H1 (cell line): ENCODE measurements at regions not wholly inside any gene's neighbourhood (a gene's known extent, or its start where the extent isn't known, plus 50 kb on each side); places are given as distances from the start of the nearest gene placed in this dataset.

ENCODE experiments used
- CBX8 ChIP-seq: fragments of 300-800, 300-1000 bp; sonication (generic); IDR thresholded peaks from 2 replicates; pipeline ENCODE4 v1.7.1; 2016; ENCODE audit warnings: low read depth, low read length, borderline replicate concordance
- CEBPB ChIP-seq: IDR thresholded peaks from 2 replicates; pipeline ENCODE4 v1.6.1; 2012; ENCODE audit warnings: low read depth, low read length
- CHD7 ChIP-seq: fragments of 300-600 bp; sonication (generic); IDR thresholded peaks from 2 replicates; pipeline ENCODE4 v1.7.1; 2012; ENCODE audit warnings: low read length, moderate library complexity, mild to moderate bottlenecking, inconsistent platforms; ENCODE audit not compliant: insufficient replicate concordance
- CTBP2 ChIP-seq: IDR thresholded peaks from 2 replicates; pipeline ENCODE4 v1.7.0; 2011; ENCODE audit warnings: borderline replicate concordance, mild to moderate bottlenecking, moderate library complexity, mixed read lengths, low read length; ENCODE audit not compliant: insufficient read depth, insufficient read length
- EGR1 ChIP-seq: IDR thresholded peaks from 2 replicates; pipeline ENCODE4 v1.6.1; 2011; ENCODE audit warnings: low read depth, low read length, borderline replicate concordance
- KDM5A ChIP-seq: fragments of 200-600 bp; IDR thresholded peaks from 2 replicates; pipeline ENCODE4 v1.7.1; 2012; ENCODE audit warnings: mild to moderate bottlenecking, low read length, inconsistent platforms, mixed read lengths
- PHF8 ChIP-seq: fragments of 200-600 bp; sonication (generic); conservative IDR thresholded peaks from 2 replicates; pipeline ENCODE4 v1.7.1; 2012; ENCODE audit warnings: low read depth, mild to moderate bottlenecking, inconsistent platforms, low read length, moderate library complexity
- RNF2 ChIP-seq: fragments of 200-900, 300-1000 bp; sonication (generic); IDR thresholded peaks from 2 replicates; pipeline ENCODE4 v1.7.1; 2016; ENCODE audit warnings: borderline replicate concordance, low read depth, mild to moderate bottlenecking, antibody characterized with exemption, low read length; ENCODE audit not compliant: poor library complexity, severe bottlenecking; ENCODE audit errors: missing control alignments
- SP2 ChIP-seq: IDR thresholded peaks from 2 replicates; pipeline ENCODE4 v1.6.1; 2012; ENCODE audit warnings: mild to moderate bottlenecking, low read length, inconsistent platforms
- SRF ChIP-seq: IDR thresholded peaks from 2 replicates; pipeline ENCODE4 v1.6.1; 2011; ENCODE audit warnings: mild to moderate bottlenecking, low read depth, low read length, moderate library complexity
- TAF1 ChIP-seq: IDR thresholded peaks from 2 replicates; pipeline ENCODE4 v1.6.1; 2011; ENCODE audit warnings: mild to moderate bottlenecking, low read depth, low read length
- TF ChIP-seq, protein P1 (sequence below): IDR thresholded peaks from 2 replicates; pipeline ENCODE4 v1.6.1; 2012; ENCODE audit warnings: inconsistent platforms

GRCh38 chr7:152583006-152583405 is 92.9 kb downstream of the XRCC2 start (continued):
- TF ChIP-seq CHD7 = no peak
- no peak for TF ChIP-seq SRF
- no peak for TF ChIP-seq CTBP2
- TF ChIP-seq CEBPB = no peak
- TF ChIP-seq SP2 = no peak
- no peak for TF ChIP-seq TAF1
- no peak for TF ChIP-seq EGR1
- TF ChIP-seq RNF2 = no peak
- TF ChIP-seq, protein P1, sequence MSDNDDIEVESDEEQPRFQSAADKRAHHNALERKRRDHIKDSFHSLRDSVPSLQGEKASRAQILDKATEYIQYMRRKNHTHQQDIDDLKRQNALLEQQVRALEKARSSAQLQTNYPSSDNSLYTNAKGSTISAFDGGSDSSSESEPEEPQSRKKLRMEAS = no peak
- TF ChIP-seq KDM5A = no peak
- no peak for TF ChIP-seq CBX8
- no peak for TF ChIP-seq PHF8
